ENCODE measurements at regions not wholly inside any gene's neighbourhood (a gene's known extent, or its start where the extent isn't known, plus 50 kb on each side); places are given as distances from the start of the nearest gene placed in this dataset.
"Not testable (repeated sequence)": the region's sequence is repeated elsewhere in the genome, so short reads cannot be mapped to it uniquely, and the experiment has no call there.

DNA sequence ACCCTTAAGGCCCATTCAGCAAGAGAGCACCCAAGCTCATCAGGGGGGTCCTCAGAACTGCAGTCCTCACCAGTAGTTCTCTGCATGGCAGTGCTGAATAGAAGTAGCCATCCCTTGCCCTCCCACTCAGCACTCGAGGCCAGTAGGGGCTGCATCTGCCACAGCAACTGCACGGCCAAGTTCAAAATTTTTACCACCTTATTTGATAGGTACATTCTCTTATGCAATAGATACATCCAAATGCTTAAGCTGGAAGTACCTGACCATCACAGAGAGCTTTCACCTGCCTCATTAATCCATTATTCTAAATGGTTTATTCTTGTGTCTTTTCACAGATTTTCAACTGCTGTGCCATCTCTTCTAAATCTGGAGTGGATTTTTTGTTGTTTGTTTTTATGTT, 1307.4 kb downstream of the SLITRK5 start:
- intact Hi-C loops (cut with DNase I) = no loop called here
- ATAC-seq = no peak
- no peak for DNase-seq (ENCODE audit: low spot score)

DNA sequence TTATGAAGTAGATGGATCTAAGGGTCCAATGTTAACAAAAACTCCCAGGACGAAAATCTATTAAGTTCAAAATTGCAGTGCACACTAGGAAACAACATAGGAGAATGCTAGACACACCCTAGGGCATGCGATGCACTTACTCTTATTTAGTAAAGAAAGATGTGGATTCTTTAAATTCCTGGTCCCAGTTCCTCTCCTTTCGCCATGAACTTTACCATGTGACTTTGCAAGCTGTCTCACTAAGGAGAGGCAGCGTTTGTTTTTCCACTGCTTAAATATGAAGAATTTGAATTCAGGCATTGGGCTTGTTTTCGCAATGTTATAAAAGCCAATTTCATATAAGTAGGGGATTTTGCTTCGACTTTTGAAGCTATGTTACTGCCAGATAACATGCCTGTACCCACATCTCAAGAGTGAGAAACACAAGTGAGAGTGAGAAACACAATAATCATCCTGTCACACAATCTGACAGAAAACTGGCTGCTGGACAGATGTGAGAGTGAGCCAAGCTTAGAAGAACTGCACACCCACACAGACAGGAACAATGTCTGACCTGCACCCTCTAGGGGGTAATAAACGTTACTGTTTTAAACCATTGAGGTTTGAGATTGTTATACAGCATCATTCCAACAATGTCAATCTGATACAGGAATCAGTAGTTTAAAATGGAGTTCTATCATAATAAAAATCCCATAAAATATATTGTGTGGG, 1308.4 kb downstream of the SLITRK5 start:
- DNase-seq (ENCODE audit: low spot score) = no peak
- intact Hi-C loops (cut with DNase I) = no loop called here
- ATAC-seq = peak; percentile 74

DNA sequence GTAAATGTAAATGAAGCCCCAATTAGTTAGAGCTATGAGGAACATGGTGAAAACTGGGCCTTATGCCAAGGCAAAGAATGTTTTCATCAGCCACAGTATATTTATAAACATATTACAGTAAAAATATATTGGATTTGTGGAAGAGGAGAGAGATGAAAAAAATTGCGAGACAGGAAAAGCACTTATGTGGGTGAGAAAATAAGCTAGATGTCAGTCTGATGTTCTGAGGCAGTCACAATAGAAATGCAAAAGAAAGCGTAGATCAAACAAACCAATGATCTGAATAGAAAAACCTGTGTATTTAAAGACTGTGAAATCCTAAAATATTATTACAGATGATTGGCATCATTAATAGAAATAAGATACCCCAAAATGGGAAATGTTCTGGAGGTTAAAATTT, 1332.5 kb downstream of the SLITRK5 start:
- intact Hi-C loops (cut with DNase I) = no loop called here
- ATAC-seq = no peak

DNA sequence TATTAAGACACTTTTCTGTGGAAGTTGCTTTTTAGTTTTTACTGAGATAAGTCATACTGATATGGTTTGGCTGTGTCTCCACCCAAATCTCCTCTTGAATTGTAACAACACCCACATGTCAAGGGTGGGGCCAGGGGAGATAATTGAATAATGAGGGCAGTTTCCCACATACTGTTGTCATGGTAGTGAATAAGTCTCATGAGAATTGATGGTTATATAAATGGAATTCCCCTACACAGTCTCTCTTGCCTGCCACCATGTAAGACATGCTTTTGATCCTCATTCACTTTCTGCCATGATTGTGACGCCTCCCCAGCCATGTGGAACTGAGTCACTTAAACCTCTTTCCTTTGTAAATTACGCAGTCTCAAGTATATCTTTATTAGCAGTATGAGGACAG, 1340.4 kb downstream of the SLITRK5 start:
- intact Hi-C loops (cut with DNase I) = no loop called here
- ATAC-seq (no peak), DNase-seq (ENCODE audit: low spot score) (no peak)

More for the DNA sequence above, 1332.5 kb downstream of the SLITRK5 start:
- DNase-seq (ENCODE audit: low spot score) = no peak

DNA sequence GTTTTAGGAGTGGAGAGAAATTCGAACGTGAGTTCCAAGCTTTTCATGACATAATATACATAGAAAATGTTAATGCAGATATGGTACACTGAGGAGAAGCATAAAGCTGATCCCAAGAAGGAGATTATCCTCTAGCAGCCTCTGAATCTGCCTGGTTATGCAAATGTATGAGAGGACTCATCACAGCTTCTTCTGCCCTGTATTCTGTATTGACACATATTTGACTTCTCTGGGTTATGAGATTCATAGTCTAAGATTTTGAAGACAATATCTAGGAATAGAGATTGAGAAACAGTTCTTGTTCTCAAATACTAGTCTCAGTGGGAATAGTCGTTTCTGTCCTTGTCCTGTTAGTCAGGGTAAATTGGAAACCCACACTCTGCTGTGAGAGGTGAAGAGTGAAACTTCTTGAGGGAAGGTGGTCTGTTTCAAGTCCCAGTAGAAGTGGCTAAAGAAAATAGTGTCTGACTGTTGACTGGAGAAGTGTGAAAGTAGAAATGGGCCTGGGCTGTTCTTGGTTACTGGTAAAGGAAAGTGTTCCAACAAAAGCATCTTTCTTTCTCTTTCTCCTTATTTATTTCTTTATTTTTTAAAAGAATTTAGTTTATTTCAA, 1356.6 kb downstream of the SLITRK5 start:
- no peak for ATAC-seq
- intact Hi-C loops (cut with DNase I) = no loop called here
- DNase-seq (ENCODE audit: low spot score) = no peak

DNA sequence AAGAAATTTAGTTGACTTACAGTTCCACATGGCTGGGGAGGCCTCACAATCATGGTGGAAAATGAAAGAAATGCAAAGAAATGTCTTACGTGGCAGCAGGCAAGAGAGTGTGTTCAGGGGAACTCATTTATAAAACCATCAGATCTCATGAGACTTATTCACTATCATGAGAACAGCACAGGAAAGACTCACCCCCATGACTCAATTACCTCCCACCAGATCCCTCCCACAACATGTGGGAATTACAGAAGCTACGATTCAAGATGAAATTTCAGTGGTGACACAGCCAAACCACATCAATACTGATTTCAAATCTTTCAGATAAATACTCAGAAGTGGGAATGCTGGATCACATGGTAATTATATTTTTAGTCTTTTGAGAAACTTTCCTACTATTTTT, 1357.9 kb downstream of the SLITRK5 start:
- DNase-seq (ENCODE audit: low spot score) = no peak
- intact Hi-C loops (cut with DNase I) = no loop called here
- ATAC-seq = no peak

DNA sequence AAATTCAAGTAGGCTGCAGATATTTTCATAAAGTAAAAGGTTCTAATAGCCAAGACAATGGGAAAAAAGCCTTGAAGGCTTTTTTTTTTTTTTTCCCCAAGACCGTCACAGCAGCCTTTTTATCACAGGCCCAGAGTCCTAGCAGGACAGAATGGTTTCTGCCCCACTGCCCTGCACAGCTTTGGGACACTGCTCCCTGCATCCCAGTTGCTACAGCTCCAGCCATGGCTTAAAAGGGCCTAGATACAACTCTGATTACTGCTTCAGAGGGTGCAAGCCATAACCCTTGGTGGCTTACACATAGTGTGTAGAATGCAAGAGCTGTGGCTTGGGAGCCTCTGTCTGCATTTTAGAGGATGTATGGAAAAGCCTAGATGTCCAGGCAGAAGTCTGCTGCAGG, 1362.8 kb downstream of the SLITRK5 start:
- intact Hi-C loops (cut with DNase I) = no loop called here
- ATAC-seq (no peak), DNase-seq (ENCODE audit: low spot score) (no peak)

DNA sequence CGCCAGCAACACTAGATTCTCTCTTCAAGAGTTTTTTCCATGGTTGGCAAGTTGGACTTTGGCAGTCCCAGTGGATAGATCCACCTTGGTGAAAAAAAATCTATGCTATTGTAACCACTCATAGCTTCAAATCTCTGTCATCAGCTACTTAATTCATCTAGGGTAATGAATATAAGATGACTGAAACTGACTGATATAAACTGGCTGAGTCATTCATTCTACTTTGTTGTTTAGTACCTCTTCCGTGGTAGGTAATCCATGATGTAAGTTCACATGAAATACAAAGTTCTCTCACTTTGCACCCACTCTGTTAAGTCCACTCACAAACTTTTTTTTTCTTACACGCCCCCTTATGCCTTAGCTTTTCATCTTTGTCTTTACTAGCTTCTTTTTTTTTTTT, 1381.5 kb downstream of the SLITRK5 start:
- intact Hi-C loops (cut with DNase I) = no loop called here
- DNase-seq (ENCODE audit: low spot score) = no peak
- no peak for ATAC-seq

DNA sequence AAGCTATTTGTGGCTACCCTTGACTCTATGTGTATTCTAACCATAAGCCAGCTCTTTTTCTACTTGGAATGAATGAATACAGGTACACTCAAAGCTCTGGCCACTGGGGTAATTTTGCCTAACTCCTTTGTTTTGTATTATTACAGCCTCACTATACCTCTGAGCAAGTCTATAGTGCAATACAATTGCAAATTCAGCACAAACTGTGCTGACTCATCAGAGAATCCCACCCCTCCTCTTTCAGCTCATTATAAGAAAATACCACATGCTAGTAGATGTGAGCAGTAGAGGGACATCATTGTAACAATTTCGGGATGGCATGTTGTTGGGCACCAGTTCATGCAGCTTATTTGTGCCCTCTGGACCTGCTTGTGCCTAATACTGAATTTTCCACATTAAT, 1382.2 kb downstream of the SLITRK5 start:
- intact Hi-C loops (cut with DNase I) = no loop called here
- no peak for ATAC-seq

DNA sequence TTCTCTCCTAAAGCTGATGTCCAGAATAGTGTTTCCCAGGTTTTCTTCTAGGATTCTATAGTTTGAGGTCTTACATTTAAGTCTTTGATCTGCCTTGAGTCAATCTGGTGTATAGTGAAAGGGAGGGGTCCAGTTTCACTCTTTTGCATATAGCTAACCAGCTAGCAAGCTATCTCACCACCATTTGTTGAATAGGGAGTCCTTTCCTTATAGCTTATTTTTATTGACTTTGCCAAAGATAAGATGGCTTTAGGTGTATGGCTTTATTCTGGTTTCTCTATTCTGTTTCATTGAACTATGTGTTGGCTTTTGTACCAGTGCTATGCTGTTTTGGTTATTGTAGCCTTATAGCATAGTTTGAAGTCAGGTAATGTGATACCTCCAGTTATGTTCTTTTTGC, 1386.1 kb downstream of the SLITRK5 start:
- DNase-seq (ENCODE audit: low spot score) = no peak

More for the DNA sequence above, 1382.2 kb downstream of the SLITRK5 start:
- no peak for DNase-seq (ENCODE audit: low spot score)

DNA sequence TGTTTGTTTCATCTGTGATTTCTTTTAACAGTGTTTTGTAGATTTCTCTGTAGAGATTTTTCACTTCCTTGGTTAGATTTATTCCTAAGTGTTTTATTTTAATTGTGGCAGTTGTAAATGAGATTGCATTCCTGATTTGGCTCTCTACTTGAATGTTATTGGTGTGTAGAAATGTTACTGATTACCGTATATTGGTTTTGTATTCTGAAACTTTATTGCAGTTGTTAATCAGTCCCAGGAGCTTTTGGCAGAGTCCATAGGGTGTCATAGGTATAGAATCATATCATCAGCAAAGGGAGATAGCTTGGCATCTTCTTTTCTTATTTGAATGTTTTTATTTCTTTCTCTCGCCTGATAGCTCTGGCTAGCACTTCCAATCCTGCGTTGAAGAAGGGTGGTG, 1386.7 kb downstream of the SLITRK5 start:
- DNase-seq (ENCODE audit: low spot score) (no peak), ATAC-seq (no peak)
- intact Hi-C loops (cut with DNase I) = no loop called here

More for the DNA sequence above, 1386.1 kb downstream of the SLITRK5 start:
- intact Hi-C loops (cut with DNase I) = no loop called here
- no peak for ATAC-seq

DNA sequence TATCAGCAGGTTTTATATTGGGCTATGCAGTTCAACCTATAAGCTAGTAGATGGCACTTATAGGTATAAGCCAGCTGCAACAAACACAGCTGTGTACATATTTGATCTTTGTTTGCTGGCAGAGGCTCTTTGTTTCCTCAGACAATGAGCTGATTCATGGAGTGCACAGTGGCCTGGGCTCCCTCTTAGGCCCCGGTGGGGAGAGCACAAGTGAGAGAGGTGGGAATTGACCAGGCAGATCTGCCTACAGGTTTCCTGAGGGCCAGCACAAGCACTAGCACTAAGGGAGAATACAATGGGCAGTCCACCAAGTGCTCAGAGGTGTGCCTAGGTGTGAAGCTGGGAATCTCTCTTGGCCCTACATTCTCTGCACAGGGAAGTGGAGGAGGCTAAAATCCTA, 1390.7 kb downstream of the SLITRK5 start:
- ATAC-seq (no peak), DNase-seq (ENCODE audit: low spot score) (no peak)
- intact Hi-C loops (cut with DNase I) = no loop called here

DNA sequence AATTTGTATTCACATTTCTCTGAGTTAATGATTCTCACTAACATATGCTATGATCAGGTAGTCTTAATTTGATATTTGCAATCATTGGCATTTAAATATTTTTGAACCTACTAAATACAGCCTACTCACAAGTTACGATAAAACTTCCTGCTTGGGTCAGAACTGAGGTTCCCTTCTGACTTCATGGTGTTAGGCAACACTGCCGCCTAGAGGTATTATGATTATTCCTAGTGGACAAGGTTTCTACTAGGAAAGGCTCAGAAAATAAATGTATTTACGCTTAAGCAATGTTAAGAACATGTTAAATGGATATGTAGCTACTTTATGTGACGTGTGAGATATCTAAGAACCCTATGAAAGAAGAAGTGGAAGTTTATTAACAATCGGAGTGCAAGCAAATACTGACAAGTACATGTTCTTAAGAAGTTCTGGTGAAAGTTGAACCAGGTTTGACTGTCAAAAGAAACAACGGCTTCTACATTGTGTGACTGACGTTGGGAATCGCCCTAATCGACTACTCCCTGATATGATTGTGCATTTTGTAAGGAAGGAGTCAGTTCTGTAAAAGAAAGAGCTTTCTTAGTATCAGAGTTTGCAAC, 1395.8 kb downstream of the SLITRK5 start:
- DNase-seq (ENCODE audit: low spot score) = no peak
- intact Hi-C loops (cut with DNase I) = no loop called here
- peak; percentile 71 for ATAC-seq

DNA sequence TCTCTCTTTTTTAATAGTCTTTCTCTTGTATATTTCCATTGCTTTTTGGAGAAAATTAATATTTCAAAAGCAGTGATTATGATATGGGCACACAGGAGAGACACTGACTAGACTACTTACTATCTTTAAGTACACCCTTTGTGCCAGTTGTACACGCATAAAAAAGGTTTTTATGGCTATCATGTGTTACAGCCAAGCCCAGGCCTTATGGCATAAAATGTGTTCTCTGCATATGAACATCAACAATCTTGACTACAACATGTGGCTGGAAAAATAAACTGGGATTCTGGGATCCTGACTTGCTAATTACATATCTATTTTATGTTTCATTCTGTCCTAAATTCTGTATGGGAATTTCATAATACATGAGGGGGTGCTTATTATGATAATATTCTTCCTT, 1401.8 kb downstream of the SLITRK5 start:
- ATAC-seq (no peak), DNase-seq (ENCODE audit: low spot score) (no peak)
- intact Hi-C loops (cut with DNase I) = no loop called here

DNA sequence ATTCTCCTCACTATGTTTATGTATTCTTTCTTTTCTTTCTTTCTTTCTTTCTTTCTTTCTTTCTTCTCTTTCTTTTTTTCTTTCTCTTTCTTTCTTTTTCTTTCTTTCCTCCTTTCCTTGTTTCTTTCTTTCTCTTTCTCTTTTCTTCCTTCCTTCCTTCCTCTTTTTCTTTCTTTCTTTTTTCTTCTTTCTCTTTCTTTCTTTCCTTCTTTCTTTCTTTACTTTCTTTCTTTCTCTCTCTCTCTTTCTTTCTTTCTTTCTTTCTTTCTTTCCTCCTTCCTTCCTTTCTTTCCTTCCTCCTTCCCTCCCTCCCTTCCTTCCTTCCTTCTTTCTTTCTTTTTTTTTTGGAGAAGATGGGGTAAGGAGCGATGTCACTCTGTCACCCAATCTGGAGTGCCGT, 1405.5 kb downstream of the SLITRK5 start:
- intact Hi-C loops (cut with DNase I) = no loop called here
- DNase-seq (ENCODE audit: low spot score) = no peak

DNA sequence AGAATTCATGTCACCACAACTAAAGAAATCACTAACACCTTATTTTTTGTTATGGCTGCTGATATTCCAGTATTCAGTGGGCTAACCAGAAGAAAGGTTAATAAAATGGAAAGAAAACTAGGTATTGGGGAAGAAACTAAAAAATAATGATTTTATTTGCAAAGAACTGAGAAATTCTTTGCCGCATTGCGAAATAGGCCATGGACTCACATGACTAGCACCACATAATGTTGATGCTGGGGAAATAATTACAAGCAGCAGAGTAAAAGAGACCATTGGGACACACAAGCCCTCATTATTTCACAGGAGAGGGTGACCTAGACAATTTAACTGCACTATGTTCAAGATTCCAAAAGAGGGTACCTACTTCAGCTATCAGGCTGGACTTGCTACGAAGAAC, 1411.5 kb downstream of the SLITRK5 start:
- no peak for DNase-seq (ENCODE audit: low spot score)
- no peak for ATAC-seq
- intact Hi-C loops (cut with DNase I) = no loop called here

More for the DNA sequence above, 1405.5 kb downstream of the SLITRK5 start:
- ATAC-seq = no peak

DNA sequence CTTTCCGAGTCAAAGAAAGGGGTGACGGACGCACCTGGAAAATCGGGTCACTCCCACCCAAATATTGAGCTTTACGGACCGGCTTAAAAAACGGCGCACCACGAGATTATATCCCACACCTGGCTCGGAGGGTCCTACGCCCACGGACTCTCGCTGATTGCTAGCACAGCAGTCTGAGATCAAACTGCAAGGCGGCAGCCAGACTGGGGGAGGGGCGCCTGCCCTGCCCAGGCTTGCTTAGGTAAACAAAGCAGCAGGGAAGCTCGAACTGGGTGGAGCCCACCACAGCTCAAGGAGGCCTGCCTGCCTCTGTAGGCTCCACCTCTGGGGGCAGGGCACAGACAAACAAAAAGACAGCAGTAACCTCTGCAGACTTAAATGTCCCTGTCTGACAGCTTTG, 1416.9 kb downstream of the SLITRK5 start:
- intact Hi-C loops (cut with DNase I) = loop anchor here (5.0 kb wide), 1 partner anchor 1259 kb away; no protein-coding TSS in a partner anchor
- ATAC-seq; DNase-seq (ENCODE audit: low spot score): not testable (repeated sequence)

DNA sequence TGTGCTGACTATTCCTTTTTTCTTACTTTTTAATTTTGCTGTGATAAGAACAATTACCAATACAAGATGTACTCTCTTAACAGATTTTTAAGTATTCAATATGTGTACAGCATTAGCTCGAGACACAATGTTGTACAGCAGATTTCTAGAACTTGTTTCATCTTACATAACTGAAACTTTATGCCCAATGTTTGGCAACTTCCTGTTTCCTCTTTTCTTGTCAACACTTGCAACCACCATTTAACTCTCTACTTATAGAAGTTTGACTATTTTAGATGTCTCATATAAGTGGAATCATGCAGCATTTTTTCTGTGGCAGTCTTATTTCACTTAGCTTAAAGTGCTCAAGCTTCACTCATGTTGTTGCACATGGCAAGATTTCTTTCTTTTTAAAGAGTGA, 1426.8 kb downstream of the SLITRK5 start:
- intact Hi-C loops (cut with DNase I) = no loop called here
- ATAC-seq (no peak), DNase-seq (ENCODE audit: low spot score) (no peak)

DNA sequence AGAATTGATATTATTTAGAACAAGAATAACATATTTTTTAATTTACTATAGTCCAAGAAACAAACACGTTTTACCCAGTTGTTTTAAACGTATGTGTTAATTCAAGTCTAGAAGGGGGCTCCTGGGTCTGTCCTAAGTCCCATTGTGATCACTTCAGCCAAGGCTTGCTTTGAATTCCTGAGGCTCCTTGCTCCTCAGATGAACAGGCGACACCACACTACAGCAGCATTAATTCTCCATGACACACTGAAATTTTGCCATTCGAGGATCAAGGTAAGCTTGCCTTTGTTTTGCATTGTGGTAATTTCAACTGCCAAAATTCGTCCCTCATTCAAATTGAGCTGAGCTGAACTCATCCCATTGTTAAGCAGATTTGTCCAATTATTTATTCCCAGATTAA, 1442.6 kb downstream of the SLITRK5 start:
- no peak for DNase-seq (ENCODE audit: low spot score)
- intact Hi-C loops (cut with DNase I) = no loop called here
- no peak for ATAC-seq

DNA sequence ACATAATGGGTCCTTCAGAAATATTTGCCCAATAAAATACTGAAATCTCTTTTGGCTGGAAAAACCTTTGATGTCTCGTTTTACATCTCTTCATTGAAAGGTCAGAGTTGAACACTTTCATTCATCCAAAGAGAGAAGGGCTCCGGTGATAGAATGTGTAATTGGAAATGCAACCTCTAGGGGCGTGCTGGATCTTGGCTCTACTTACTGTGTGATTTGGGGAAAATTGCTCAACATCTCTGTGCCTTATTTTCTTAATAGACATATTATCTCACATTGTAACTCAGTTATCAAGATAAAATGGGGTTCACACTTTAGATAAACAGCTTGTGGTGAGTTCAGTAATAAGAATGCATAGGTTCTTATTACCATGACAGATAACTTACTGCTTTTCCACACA, 1444.1 kb downstream of the SLITRK5 start:
- no peak for ATAC-seq
- intact Hi-C loops (cut with DNase I) = no loop called here
- DNase-seq (ENCODE audit: low spot score) = no peak

DNA sequence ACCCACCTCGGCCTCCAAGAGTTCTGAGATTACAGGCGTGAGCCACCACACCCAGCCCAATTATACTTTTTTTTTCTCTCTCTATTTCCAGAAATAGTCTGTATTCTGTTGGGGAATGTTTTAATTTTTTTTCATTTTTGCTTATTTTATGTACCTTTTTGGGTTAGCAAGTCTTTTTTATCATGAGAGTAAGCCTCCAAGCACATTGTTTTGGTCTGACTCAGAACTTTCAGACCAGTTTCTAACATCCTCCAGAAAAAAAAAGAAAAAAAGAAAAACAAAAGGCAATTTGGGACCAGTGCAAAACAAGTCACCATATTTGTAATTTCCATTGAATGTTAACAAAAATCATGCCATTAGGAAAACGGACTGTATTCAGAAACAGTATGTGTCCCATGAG, 1465.5 kb downstream of the SLITRK5 start:
- ATAC-seq (no peak), DNase-seq (ENCODE audit: low spot score) (no peak)
- intact Hi-C loops (cut with DNase I) = no loop called here

All from sciatic nerve (tissue), 2 donors.